Hematopoietic multipotent progenitor cell treated with erythropoietin and hydrocortisone succinate and interleukin-3 and kit ligand, for 17 days (in vitro differentiated cells): ENCODE measurements at regions not wholly inside any gene's neighbourhood (a gene's known extent, or its start where the extent isn't known, plus 50 kb on each side); places are given as distances from the start of the nearest gene placed in this dataset.
"Not testable (repeated sequence)": the region's sequence is repeated elsewhere in the genome, so short reads cannot be mapped to it uniquely, and the experiment has no call there.

Source experiments
- DNase-seq: peaks from one replicate; pipeline ENCODE4 v3.0.0-alpha.2; 2015; ENCODE audit warnings: low spot score

DNA sequence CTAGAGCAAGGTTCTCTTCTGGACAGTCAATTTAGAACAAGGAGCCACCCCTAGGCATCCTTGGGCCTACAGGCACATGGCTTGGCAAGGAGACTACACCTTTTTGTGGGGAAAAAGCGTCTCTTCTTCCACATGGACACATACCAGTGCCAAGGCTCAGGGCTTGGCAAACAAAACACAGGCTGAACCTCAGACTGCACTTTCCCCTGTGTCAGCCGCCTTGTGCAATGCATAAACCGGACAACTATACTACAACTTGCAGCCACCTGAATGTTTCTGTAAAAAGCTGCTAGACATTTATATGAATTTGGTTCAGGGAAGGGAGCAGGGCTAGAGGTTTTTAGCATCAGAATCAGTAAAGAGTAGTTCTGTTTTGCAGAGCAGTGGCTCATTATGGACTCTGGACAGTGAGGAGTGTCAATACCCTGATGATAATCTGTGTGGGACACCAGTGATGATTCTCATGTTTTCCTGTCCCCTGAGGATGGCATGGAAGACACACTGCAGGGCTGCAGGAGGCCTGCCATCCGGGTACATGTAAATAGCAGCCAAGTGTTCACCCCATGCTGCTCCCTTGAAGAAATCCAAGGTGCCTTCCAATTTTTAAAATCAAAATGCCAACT is 118.9 kb downstream of the GATA3 start:
- no peak for DNase-seq

DNA sequence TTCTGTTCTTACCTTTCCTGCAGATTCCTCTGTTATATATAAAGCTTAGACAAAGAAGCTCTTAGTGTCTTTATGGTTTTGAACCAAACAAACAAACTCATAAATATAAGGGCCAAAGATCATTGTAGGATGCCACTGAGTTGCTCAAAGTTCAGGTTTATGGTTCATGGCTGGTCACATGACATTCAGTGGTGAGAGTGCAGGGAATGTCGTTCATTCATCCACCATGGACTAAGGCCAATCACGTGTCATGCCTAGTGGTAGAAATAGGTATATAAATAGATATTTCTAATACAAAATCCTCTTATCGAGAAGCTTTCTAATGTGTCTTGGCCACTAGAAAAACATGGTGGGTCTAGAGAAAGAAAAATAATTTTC is 119.4 kb downstream of the GATA3 start:
- no peak for DNase-seq

DNA sequence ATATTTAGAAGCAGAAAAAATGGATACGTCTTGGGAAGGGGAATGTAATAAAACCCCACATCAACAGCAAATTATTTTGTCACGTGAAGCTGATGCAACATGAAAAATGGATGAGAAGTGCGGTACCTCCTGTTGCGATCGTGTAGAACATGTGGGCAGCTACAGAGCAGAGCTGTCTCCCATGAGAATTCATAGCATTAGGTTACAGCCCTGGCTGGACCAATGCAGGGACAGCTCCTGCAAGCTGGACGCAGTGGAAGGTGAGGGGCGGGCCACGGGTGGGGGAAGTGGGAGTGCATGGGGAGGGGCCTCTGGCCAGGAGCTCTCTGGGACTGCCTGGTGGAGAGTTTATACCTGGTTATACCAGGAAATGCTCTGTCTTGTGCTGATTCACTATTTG is 120.3 kb downstream of the GATA3 start:
- DNase-seq: no peak

DNA sequence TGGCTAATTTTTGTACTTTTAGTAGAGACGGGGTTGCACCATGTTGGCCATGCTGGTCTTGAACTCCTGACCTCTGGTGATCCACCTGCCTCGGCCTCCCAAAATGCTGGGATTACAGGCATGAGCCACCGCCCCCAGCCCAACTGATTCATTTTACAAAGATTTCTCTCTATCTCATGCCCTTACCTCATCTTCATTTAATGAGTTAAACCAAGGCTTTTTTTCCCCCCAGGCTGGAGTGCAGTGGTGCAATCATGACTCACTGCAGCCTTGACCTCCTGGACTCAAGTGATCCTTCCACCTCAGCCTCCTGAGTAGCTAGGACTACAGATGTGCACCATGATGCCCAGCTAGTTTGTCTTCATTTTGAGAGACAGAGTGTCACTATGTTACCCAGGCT is 123.0 kb downstream of the GATA3 start:
- DNase-seq: not testable (repeated sequence)

DNA sequence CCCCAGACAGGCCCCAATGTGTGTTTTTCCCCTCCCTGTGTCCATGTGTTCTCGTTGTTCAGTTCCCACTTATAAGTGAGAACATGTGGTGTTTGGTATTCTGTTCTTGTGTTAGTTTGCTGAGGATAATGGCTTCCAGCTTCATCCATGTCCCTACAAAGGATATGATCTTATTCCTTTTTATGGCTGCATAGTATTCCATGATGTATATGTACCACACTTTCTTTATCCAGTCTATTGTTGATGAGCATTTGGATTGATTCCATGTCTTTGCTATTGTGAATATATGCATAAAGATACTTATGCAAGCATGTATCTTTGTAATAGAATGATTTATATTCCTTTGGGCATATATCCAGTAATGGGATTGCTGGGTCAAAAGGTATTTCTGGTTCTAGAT is 125.3 kb downstream of the GATA3 start:
- DNase-seq: not testable (repeated sequence)

DNA sequence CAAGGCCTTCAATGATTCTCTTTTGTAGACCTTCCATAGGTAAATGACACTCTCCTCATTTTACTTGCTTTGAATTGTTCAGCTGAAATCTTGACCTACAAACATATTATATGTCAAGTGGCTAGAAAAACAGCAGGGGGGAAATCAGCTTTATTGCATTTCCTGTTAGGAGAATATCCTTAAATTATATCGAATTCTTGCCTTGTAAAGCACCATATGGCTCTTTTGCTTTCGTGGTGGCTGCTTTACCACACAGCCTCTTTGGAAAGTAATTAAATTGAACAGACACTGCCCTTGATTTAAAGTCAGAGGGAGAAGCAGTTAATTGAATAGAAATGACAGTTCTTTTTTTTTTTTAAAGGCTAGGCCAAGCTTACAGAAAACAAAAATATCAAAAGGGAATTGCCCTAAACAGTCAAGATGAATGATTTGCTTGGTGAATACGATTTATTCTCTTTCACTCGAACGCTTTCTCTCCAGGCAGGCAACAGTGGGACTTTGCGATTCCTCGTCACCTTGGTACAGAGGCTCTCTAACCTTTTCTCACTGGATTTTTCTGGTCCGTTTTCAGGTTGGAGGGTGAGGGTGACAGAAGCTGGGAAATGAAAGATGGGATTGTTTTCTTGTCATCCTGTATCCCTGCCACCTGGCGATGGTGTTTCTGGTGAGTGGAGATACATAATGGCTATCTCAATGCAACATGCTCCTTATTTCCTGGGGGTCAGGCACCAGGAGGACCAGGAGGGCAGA is 126.0 kb downstream of the GATA3 start:
- DNase-seq: no peak

DNA sequence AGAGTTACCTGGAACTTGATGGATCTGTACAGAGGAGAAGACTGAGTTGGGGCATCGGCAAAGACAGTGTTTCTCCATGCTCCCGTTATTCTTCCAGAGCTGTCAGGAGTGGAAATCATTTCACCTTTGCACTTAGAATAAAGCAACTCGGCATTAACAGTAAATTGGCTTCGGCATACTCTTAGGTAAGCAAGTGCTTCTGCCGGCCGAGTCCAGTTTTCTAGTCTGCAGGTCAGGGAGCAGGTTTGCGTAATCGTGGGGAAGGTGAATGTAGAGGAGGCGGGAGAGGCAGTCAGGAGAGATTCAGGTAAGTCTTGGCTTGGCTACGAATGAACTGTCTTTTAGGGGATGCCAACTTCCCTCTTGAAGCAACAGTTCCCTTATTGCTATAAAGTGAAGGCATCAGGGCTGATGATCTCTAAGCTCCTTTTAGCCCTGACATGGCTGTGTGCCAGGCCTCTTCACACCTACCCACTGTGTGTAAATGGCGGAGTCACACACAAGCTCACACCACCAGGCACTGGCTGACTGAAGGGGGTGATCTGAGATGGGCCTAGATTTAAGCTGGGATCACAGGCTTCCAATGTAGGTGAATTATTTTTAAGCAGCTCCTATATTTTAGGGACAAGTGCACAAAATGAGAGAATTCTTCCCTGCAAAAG is 127.1 kb downstream of the GATA3 start:
- DNase-seq: no peak

DNA sequence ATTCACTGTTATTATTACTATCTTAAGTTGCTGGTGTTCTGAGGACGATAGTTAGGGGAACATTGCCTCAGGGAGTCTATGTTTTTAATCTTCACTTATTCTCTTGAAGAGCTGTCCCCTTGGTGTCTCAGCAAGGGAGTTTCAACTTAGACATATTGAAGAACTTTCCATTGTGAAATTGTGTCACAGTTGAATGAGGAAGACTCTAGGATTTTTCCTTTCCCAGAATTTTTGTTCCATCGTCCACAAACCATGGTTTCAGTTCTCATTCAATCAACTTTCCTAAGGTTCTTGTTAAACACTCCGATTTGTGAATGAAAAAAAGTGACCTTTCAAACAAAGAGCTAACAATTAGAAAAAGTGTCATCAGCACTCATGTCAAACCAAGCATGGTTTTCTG is 128.3 kb downstream of the GATA3 start:
- no peak for DNase-seq

DNA sequence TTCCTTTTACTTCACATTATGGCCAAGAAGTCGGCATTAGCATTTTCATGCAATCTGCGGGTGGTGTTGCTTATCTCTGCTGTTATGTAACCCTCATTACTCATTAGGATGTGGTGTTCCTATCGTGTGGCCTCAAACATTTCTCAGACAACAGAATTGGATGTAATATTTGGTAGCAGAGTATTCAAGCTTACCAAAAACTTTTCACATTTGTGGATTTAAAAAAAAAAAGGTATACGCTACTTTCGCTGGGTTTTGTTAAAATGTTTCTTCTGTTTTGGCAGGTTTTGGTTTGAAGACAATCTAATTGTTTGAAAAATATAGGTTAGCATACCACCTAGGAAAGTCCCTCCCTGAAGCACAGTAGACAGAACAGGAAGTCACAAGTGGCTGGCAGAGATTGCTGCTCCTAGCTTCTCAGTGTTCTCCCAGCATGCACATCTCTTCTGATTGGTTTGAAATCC is 128.8 kb downstream of the GATA3 start:
- no peak for DNase-seq

DNA sequence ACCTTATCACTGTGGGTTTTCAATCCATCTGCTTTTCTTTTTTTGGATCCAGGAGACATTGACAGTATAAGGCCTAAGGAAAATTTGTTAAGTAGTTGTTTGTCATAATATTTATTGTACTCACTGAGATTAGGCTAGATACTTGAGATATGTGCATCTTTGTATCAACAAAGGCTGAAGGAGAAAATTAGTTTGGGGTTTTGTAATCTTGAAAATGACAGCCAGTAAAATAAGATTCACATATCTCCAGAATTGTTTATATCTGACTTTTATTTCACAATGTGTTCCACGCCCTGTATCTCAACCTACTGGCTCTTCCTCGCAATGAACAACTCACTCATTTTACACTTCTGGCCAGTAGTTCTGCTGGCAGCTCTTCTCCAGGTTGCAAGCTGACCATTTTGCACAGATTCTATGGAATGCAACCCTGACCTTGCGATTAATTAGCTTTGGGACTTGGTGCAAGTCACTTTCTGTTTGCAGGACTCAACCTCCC is 132.7 kb downstream of the GATA3 start:
- no peak for DNase-seq

DNA sequence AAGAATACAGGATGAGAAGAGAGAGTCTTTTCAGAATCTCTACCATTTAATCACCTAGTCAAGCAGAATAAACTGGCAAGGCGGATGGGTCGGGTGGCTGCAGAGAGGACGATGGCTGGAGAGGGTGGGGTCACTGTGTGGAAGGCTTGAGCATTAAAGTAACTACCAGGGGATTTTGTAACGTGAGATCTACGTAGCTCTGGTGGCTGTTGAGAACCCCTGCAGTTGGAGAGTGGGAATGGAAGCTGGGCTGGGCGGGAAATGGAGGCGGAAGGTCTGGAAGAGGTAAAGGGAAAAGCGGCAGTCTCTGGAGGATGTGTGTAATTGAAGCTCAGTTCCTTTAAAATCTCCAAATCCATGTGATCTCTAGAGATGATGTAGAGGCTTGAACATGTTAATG is 135.0 kb downstream of the GATA3 start:
- no peak for DNase-seq

DNA sequence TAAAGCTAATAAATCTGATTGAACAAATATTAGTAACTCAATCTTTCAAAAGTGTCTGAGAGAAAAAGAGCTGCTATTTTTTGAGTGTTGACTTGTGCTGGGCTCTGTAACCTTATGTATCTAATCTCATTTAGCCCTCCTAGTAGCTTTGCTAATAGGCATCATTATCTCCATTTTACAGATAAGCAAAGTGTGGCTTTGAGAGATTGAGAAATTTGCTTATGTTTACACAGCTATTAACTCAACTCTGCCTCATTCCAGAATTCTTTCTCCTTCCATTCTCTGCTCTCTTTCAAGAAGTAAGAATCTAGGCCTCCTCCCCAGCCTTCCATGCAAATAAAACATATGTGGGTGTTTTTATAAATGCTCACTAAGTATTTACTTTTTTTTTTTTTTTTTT is 137.8 kb downstream of the GATA3 start:
- DNase-seq: no peak

DNA sequence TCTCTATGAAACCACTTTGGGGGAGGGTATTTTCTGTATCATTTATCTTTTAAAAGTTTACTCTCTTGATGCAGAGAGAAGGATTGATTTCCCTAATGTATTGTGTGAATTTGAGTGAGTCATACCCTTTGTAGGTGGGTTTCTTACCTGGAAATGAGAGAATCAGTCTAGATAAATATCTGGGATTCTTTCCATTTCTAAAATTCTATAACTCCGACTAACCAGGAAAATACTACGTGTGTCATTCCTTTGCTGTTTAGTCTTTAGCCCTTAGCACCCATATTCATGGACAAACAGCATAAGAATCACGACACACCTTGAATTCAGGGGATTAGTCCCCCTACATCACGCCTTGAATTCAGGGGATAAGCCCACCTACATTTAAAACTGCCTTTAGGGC is 139.1 kb downstream of the GATA3 start:
- no peak for DNase-seq

DNA sequence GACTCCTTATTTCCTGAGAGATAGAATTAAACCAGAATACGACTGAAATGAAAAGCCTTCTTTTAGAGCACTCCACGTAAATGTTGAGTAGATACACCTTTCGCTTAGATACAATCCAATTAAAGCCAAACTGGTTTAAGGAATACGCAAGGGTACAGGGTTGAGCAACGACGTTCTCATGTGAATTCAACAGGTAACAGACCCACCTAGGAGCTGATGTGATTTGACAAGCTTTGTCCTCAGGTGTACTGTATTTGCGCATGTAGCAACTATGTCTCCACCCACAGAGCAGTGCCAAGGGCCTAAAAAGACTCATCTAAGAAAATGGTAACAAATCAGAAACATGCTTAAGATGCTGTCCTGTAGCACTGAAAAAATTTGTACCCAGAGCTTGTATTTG is 139.6 kb downstream of the GATA3 start:
- DNase-seq: no peak

DNA sequence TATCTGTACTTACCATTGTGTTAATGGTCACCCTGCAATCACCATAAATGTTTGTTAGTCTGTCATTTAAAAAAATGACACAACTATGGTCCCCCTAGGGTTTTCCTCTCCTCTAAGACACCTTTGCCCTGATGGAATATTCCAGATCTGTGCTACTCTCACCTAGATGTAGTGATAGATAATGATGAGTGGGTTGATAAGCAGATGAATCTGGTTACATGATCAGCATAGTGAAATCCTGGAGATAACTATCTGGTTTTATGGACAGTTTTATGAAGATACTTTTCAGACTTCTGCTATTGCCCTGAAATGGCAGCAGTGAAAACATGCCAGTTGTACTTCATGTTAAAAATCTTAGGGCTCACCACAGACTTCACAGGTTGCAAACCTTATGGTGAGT is 152.4 kb downstream of the GATA3 start:
- no peak for DNase-seq

DNA sequence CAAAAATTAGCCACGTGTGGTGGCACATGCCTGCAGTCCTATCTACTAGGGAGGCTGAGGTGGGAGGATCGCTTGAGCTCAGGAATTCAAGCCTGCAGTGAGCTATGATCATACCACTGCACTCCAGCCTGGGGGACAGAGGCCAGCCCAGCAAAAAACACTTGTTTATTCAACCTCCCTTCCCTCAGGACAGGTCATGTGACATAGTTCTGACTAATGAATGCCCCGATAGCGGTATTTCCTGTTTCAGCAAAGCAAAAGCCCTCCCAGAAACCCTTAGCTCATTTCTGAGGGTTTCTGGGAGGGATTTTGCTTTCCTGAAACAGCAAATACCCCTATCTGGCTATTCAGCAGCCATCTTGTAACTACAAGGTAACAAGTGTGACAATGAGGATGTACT is 157.1 kb downstream of the GATA3 start:
- DNase-seq: no peak

DNA sequence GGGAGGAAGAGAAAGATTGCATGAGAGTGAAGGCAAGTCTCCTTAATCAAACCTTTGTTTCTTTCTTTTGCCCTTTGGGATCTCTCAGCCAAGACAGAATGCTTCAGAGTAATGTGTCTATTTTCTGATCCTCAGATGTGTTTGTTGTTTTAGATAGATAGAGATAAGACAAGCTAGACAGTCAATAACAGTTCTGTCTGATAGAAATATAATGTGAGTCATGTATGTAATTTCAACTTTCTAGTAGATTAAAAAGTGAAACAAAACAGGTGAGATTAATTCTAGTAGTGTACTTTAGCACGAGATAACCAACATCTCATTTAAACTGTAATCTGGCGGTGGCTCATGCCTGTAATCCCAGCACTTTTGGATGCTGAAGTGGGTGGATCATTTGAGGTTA is 159.2 kb downstream of the GATA3 start:
- DNase-seq: no peak

DNA sequence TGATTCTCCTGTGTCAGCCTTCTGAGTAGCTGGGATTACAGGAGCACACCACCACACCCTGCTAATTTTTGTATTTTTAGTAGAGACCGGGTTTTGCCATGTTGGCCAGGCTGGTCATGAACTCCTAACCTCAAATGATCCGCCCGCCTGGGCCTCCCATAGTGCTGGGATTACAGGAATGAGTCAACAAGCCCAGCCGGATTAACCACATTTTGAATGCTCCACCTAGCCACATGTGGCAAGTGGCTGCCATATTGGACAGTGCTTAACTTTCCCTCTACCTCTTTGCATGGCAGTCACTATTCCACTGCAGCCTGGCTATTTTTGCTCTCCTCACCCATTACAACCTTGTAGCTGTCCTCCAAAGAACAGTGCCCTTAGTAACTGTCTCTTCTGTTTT is 160.1 kb downstream of the GATA3 start:
- DNase-seq: no peak

DNA sequence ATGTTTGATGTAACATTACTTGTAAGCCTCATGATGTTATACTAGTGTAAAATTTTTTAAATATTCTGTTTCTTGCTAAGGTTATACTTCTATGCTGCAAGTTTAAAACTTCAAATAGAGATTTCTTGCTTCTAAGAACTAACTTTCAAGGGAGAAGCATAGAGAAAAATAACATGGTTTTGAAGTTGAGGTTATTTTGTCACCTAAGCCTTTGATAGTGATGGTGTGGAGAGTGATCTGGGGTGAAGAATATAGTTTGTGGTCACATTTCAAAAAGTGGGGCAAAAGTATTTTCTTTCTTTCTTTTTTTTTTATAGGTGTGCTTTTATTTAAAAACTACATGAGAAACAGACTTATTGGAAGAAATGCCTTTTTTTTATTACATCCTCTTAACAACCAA is 162.4 kb downstream of the GATA3 start:
- DNase-seq: no peak

DNA sequence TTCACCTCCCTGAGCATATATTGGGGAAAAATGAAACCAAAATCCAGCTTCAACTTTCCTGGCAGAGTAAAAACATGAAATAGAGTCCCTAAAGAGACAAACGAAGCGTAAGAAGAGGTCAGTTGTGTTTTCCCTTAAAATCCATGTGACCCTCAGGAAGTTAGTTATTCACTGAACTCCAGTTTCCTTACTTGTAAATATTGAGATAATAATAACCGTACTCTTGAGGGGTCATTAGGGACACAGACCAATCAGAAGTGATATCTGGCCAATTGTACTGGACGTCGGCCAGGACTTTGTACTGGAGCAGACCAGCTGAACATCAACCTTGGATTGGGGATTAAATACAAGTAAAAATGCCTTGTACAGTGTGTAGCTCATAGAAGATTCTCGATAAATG is 167.0 kb downstream of the GATA3 start:
- no peak for DNase-seq

DNA sequence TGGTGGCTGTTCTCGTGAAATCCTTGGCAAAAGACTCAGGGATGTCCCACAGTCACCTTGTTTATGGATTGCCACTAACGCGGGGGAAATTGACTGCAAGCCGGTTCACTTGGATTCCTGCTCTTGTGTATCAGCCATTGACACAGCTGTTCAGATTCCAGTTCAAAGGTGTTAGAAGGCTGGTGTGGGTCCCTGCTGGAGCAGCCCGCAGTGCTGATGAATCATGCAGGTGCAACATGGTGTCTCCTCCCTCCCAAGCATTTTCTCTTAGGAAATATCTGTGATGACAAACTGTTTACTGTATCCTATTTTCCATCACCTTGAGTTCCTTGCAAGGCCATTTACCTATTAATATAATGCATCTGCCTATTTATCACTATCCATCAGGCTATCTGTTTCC is 170.1 kb downstream of the GATA3 start:
- DNase-seq: no peak

DNA sequence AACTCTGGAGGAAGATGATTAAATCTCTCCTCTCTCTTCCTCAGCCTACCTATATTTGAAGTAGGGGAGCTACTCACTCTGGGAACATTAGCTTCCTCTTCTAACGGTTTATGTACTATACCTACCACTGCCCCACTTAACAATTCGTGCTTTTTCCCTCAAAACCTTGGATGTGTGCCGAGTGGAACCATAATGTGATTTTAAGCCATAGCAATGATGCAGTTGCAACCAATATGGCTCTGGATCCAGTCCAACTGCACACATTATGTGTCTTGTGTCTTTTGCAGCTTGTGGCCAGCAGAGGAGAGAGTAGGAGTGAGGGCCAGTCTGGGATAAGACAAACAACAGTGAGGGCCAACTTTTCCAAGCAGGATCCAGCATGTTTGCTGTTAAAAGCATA is 170.7 kb downstream of the GATA3 start:
- DNase-seq: no peak

DNA sequence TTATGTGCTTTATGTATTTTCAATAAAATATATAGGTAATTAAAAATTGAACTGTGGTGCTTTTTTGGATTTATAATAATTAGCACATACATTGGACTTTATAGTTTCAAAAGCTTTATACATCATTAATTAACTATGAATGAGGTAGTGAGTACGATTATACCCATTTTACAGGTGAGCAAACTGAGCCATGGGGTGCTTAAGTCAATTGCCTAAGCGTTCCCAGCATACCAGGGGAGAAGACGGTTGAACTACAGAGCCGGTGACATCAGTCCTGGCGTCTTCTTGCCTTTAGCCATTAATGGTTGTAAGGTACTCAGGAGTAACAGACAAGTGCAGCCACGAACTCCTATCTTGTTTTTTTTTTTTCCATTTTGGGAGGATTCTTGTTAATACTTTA is 172.8 kb downstream of the GATA3 start:
- no peak for DNase-seq
